Activated CD8-positive, alpha-beta T cell treated with anti-CD3 and anti-CD28 coated beads, Interleukin-2, amount 10 ng/mL, durations not matched to agents 7 days and 5 days (primary cell): ENCODE measurements at regions not wholly inside any gene's neighbourhood (a gene's known extent, or its start where the extent isn't known, plus 50 kb on each side); places are given as distances from the start of the nearest gene placed in this dataset.

Source experiments
- ATAC-seq: fragments of 150-1000 bp; cut with Tn5 transposase; one replicate; pipeline ENCODE4 v1.10.0; 2021; ENCODE audit warnings: moderate library complexity
- CTCF ChIA-PET: fragments of 350-600 bp; sonication (Branson Sonifier 250); formaldehyde crosslinking; loops from one replicate; lab custom pipeline; 2021; ENCODE audit warnings: antibody characterized with exemption; lab: Charles Lee
- POLR2A ChIA-PET: fragments of 350-600 bp; sonication (Branson Sonifier 250); formaldehyde crosslinking; loops from one replicate; lab custom pipeline; 2021; ENCODE audit warnings: antibody characterized with exemption; lab: Charles Lee
- DNase-seq: peaks from one replicate; pipeline ENCODE4 v3.0.0-alpha.2; 2020
- H3K27ac Mint-ChIP-seq: one replicate; pipeline ENCODE4 v1.8.0; 2021; ENCODE audit warnings: mild to moderate bottlenecking, mixed read lengths
- H3K27me3 Mint-ChIP-seq: one replicate; pipeline ENCODE4 v1.8.0; 2021; ENCODE audit warnings: low read depth, mixed read lengths
- H3K36me3 Mint-ChIP-seq: one replicate; pipeline ENCODE4 v1.8.0; 2021; ENCODE audit warnings: low read depth, mixed read lengths
- H3K4me1 Mint-ChIP-seq: one replicate; pipeline ENCODE4 v1.8.0; 2021; ENCODE audit warnings: low read depth, mixed read lengths
- H3K4me3 Mint-ChIP-seq: one replicate; pipeline ENCODE4 v1.8.0; 2021; ENCODE audit warnings: mild to moderate bottlenecking, mixed read lengths
- H3K9me3 Mint-ChIP-seq: one replicate; pipeline ENCODE4 v1.8.0; 2022; ENCODE audit warnings: mixed read lengths; ENCODE audit not compliant: insufficient read depth

- no peak overlapping the region for H3K4me3 Mint-ChIP-seq
- no peak overlapping the region for H3K27ac Mint-ChIP-seq
- H3K4me1 Mint-ChIP-seq, result no peaks in the 10 kb centered on the region
- no peaks in the 10 kb centered on the region for H3K27me3 Mint-ChIP-seq
- ChIA-PET POLR2A (no interaction called here), CTCF (no interaction called here)
- no peaks in the 10 kb centered on the region for H3K36me3 Mint-ChIP-seq
- ATAC-seq (no peak), DNase-seq (no peak)
- peaks cover 4% of the 10 kb centered on the region for H3K9me3 Mint-ChIP-seq
These were observed 1228.3 kb upstream of the CHAC2 start for GRCh38 chr2:52539026-52539970.

GRCh38 chr2:52537588-52537987 lies 1230.0 kb upstream of the CHAC2 start:
- H3K4me3 Mint-ChIP-seq, result no peak overlapping the region
- no peak overlapping the region for H3K27ac Mint-ChIP-seq
- no peaks in the 10 kb centered on the region for H3K36me3 Mint-ChIP-seq
- H3K27me3 Mint-ChIP-seq, result no peaks in the 10 kb centered on the region
- ATAC-seq, result no peak
- no peaks in the 10 kb centered on the region for H3K4me1 Mint-ChIP-seq
- DNase-seq, result no peak
- CTCF ChIA-PET, result no interaction called here
- H3K9me3 Mint-ChIP-seq, result no peaks in the 10 kb centered on the region
- POLR2A ChIA-PET, result no interaction called here

DNA sequence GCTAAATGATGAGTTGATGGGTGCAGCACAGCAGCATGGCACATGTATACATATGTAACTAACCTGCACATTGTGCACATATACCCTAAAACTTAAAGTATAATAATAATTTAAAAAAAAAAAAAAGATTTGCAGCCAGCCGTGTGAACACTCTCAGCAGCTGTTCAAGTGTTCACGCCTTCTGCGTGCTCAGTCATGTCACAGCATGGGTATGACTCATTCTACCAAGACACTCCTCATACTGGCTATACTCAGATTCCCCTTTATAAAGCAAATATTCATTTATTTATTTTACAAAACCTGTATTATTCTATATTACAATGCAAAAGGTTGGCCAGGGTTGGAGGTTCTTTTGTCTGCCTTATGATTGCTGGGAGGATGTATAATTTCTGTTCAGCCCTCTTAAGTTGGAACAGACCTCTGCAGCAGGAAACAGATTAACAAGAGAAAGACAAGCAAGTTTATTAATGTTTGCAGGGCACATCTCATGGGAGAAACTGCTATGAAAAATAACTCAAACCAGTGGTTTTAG lies 1230.6 kb upstream of the CHAC2 start:
- no peak overlapping the region for H3K27ac Mint-ChIP-seq
- no peaks in the 10 kb centered on the region for H3K9me3 Mint-ChIP-seq

GRCh38 chr2:52532956-52533355 lies 1234.6 kb upstream of the CHAC2 start:
- CTCF ChIA-PET, result no interaction called here
- Mint-ChIP-seq H3K4me3 (no peak overlapping the region), H3K36me3 (no peaks in the 10 kb centered on the region), H3K27me3 (no peaks in the 10 kb centered on the region), H3K9me3 (no peaks in the 10 kb centered on the region), H3K4me1 (no peaks in the 10 kb centered on the region), H3K27ac (no peak overlapping the region)
- ATAC-seq (no peak), DNase-seq (no peak)
- POLR2A ChIA-PET, result no interaction called here

More for the DNA sequence above, 1230.6 kb upstream of the CHAC2 start:
- Mint-ChIP-seq H3K36me3 (no peaks in the 10 kb centered on the region), H3K4me3 (no peak overlapping the region), H3K27me3 (no peaks in the 10 kb centered on the region), H3K4me1 (no peaks in the 10 kb centered on the region)
- ChIA-PET CTCF (no interaction called here), POLR2A (no interaction called here)
- ATAC-seq, result no peak
- DNase-seq, result no peak

DNA sequence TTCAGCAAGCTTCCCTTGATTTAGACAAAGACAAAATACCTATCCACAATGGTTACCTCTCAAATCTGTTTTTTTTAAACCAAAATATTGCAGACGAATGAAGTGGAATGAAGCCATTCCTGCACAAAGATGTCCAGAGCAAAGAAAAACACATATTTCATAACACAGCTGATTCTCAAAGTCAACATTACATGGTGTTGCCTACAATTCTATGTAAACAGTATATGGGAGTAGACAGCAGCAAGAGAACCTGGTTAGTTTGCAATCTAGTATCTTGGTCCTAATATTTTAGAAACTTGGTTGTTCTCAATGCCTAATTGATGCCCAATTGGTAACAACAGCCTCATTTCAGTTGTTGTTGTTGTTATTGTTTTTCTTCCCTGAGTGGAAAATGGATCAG lies 1240.9 kb upstream of the CHAC2 start:
- CTCF ChIA-PET, result no interaction called here
- Mint-ChIP-seq H3K4me3 (no peak overlapping the region), H3K4me1 (no peaks in the 10 kb centered on the region), H3K36me3 (no peaks in the 10 kb centered on the region), H3K27ac (no peak overlapping the region), H3K27me3 (no peaks in the 10 kb centered on the region), H3K9me3 (peaks cover 3% of the 10 kb centered on the region)
- POLR2A ChIA-PET, result no interaction called here
- DNase-seq, result no peak
- no peak for ATAC-seq

- ATAC-seq (no peak), DNase-seq (no peak)
- no peaks in the 10 kb centered on the region for H3K36me3 Mint-ChIP-seq
- no peak overlapping the region for H3K27ac Mint-ChIP-seq
- no peak overlapping the region for H3K4me3 Mint-ChIP-seq
- peaks cover 15% of the 10 kb centered on the region for H3K9me3 Mint-ChIP-seq
- H3K4me1 Mint-ChIP-seq, result no peaks in the 10 kb centered on the region
- ChIA-PET POLR2A (no interaction called here), CTCF (no interaction called here)
- H3K27me3 Mint-ChIP-seq, result no peaks in the 10 kb centered on the region
These were observed 1247.0 kb upstream of the CHAC2 start for GRCh38 chr2:52520644-52521043.

GRCh38 chr2:52518678-52519077 lies 1248.9 kb upstream of the CHAC2 start:
- CTCF ChIA-PET, result no interaction called here

DNA sequence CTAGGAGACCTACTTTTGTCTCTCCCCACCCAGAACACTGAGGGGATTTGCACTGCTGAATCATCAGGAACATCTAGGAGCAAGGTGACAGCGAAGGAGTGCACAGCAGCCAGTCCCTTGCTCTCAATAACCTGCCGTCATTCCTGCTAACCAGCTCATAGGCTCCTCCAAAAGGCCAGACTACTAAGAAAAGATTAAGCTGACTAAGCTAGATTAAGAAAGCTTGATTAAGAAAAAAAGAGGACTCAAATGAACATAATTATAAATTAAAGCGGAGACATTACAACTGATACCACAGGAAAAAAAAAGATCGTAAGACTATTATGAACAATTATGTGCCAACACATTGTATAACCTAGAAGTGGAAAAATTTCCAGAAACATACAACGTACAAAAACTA lies 1254.8 kb upstream of the CHAC2 start:
- ChIA-PET CTCF (no interaction called here), POLR2A (no interaction called here)
- Mint-ChIP-seq H3K36me3 (no peaks in the 10 kb centered on the region), H3K27me3 (no peaks in the 10 kb centered on the region), H3K4me1 (no peaks in the 10 kb centered on the region), H3K27ac (no peak overlapping the region), H3K9me3 (no peaks in the 10 kb centered on the region), H3K4me3 (no peak overlapping the region)
- DNase-seq (no peak), ATAC-seq (no peak)

More at GRCh38 chr2:52518678-52519077, 1248.9 kb upstream of the CHAC2 start:
- H3K4me1 Mint-ChIP-seq, result no peaks in the 10 kb centered on the region
- H3K27me3 Mint-ChIP-seq, result no peaks in the 10 kb centered on the region
- H3K9me3 Mint-ChIP-seq, result peaks cover 15% of the 10 kb centered on the region
- no peak overlapping the region for H3K4me3 Mint-ChIP-seq
- POLR2A ChIA-PET, result no interaction called here
- no peaks in the 10 kb centered on the region for H3K36me3 Mint-ChIP-seq
- H3K27ac Mint-ChIP-seq, result no peak overlapping the region
- ATAC-seq (no peak), DNase-seq (no peak)

- no peak for ATAC-seq
- ChIA-PET CTCF (no interaction called here), POLR2A (no interaction called here)
- no peak overlapping the region for H3K27ac Mint-ChIP-seq
- H3K4me3 Mint-ChIP-seq, result no peak overlapping the region
- DNase-seq, result no peak
- no peaks in the 10 kb centered on the region for H3K27me3 Mint-ChIP-seq
- no peaks in the 10 kb centered on the region for H3K36me3 Mint-ChIP-seq
- no peaks in the 10 kb centered on the region for H3K4me1 Mint-ChIP-seq
- no peaks in the 10 kb centered on the region for H3K9me3 Mint-ChIP-seq
These were observed 1257.2 kb upstream of the CHAC2 start for GRCh38 chr2:52510432-52510831.

- DNase-seq (no peak), ATAC-seq (no peak)
- Mint-ChIP-seq H3K9me3 (peaks cover 5% of the 10 kb centered on the region), H3K4me1 (no peaks in the 10 kb centered on the region), H3K4me3 (no peak overlapping the region), H3K36me3 (no peaks in the 10 kb centered on the region), H3K27ac (no peak overlapping the region), H3K27me3 (no peaks in the 10 kb centered on the region)
- ChIA-PET CTCF (no interaction called here), POLR2A (no interaction called here)
These were observed 1265.1 kb upstream of the CHAC2 start for GRCh38 chr2:52502476-52502860.

DNA sequence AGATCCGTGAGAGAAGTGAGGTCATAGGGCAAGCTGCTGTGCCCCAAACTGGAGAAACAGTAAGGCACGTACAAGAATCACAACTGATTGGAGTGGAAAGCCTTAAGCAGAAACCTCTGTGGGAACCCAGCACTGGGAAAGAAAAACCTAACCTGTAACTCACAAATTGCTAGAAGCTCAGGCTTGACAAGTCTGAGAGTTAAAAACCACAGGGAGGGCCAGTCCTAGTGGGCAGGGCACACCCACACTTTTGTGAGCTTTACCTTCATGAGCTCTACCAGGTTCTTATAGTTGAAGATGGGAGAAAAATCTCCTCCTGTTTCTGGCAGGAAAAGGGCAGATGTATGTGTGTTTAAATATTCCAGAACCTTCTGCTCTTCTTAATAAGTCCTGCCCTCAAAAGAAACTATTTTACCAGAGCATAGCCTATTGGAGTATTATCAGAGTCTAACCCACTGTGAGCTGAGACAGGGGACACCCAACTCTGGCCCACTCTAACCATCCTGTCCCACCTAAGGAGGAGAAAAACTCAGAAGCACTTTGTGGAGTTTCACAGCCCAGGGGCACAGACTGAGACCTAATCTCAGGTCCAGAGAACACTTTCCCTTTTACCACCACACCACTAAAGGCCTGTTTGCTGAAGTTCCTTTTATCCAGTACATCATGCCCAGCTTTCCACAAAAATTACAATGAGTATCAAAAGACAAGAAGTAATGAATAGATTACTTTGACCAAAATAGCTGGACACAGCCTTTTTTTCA lies 1265.7 kb upstream of the CHAC2 start:
- ATAC-seq, result no peak
- no peaks in the 10 kb centered on the region for H3K4me1 Mint-ChIP-seq
- DNase-seq, result no peak
- POLR2A ChIA-PET, result no interaction called here
- no peaks in the 10 kb centered on the region for H3K27me3 Mint-ChIP-seq
- peaks cover 9% of the 10 kb centered on the region for H3K9me3 Mint-ChIP-seq
- no peak overlapping the region for H3K27ac Mint-ChIP-seq
- H3K4me3 Mint-ChIP-seq, result no peak overlapping the region
- H3K36me3 Mint-ChIP-seq, result no peaks in the 10 kb centered on the region
- CTCF ChIA-PET, result no interaction called here

GRCh38 chr2:52500561-52500960 lies 1267.0 kb upstream of the CHAC2 start:
- no peaks in the 10 kb centered on the region for H3K27me3 Mint-ChIP-seq
- ChIA-PET POLR2A (no interaction called here), CTCF (interaction anchor here (1.0 kb wide), 1 partner anchor 9 kb away, joined by 3 read pairs; no protein-coding TSS in a partner anchor)
- H3K9me3 Mint-ChIP-seq, result peaks cover 20% of the 10 kb centered on the region
- H3K36me3 Mint-ChIP-seq, result no peaks in the 10 kb centered on the region
- no peaks in the 10 kb centered on the region for H3K4me1 Mint-ChIP-seq
- no peak overlapping the region for H3K27ac Mint-ChIP-seq
- no peak overlapping the region for H3K4me3 Mint-ChIP-seq
- no peak for DNase-seq
- ATAC-seq, result no peak
